Thyroid gland (tissue), 4 donors: ENCODE measurements at regions not wholly inside any gene's neighbourhood (a gene's known extent, or its start where the extent isn't known, plus 50 kb on each side); places are given as distances from the start of the nearest gene placed in this dataset.

ENCODE experiments used
- DNase-seq, 2 donors: peaks; one replicate each; pipeline ENCODE4 v3.0.0-alpha.2; 2019
- H3K27ac ChIP-seq, 3 donors: fragments of 200-600 bp; sonication (generic); 1 replicate in 2 of 3; 2 replicates in 1 of 3; pipeline ENCODE4 v1.5.1; 2016 to 2019; ENCODE audit warnings: mild to moderate bottlenecking in 1 of 3, moderate library complexity in 1 of 3
- H3K27me3 ChIP-seq: fragments of 200-600 bp; sonication (generic); one replicate; pipeline ENCODE4 v1.5.1; 2019
- H3K36me3 ChIP-seq, 2 donors: fragments of 200-600 bp; sonication (generic); one replicate each; pipeline ENCODE4 v1.5.1; 2016 to 2019
- H3K4me1 ChIP-seq, 2 donors: fragments of 200-600 bp; sonication (generic); one replicate each; pipeline ENCODE4 v1.5.1; 2017 to 2019
- H3K4me3 ChIP-seq, 3 donors: fragments of 200-600 bp; sonication (generic); replicated peaks in 1 of 3; 1 replicate in 2 of 3; 2 replicates in 1 of 3; pipeline ENCODE4 v1.5.1; 2016; ENCODE audit warnings: mild to moderate bottlenecking in 1 of 3
- H3K9me3 ChIP-seq: fragments of 200-600 bp; sonication (generic); one replicate; pipeline ENCODE4 v1.5.1; 2017
- POLR2A ChIP-seq, 2 donors: fragments of 450-650 bp; IDR thresholded peaks; one replicate each; pipeline ENCODE4 v1.6.1; 2017; ENCODE audit warnings: antibody characterized with exemption in 2 of 2, mild to moderate bottlenecking in 2 of 2, moderate library complexity in 1 of 2
- WGBS, 2 donors: methylation state at CpG; one replicate each; pipeline ENCODE4 v1.1.5; 2017; 5-methylcytosine and 5-hydroxymethylcytosine counted together
- intact Hi-C: fragments of 100-400 bp; cut with DNase I; formaldehyde crosslinking; loops from one replicate; pipeline ENCODE4 v1.15.1; 2023
- TF ChIP-seq, protein P1 (sequence below), 6 experiments: fragments of 200-600 bp in 3 of 6; fragments of 450-650 bp in 3 of 6; sonication (generic) in 3 of 6; IDR thresholded peaks; one replicate each; pipeline ENCODE4 v1.5.1; 2016 to 2019; ENCODE audit warnings: antibody characterized with exemption in 6 of 6, mild to moderate bottlenecking in 2 of 6, inconsistent platforms in 1 of 6, moderate library complexity in 1 of 6

DNA sequence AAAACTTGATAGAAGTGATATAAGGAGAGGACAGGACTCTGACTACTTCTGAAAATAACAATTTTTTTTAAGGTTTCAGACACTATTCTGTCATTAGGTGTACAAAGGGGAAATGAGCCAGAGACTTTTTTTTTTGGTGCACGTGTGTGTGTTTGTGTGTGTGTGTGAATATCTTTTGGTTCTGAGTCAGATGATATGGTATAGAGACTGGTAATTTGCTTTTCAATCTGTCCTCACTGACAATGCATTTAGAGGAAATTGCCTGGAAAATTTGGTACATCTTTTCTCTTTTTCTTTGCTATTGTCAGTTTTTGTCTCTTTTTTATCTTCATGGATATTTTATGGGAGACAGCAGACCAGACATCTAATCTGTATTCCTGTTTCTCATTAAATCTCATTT lies 59.3 kb downstream of the DDIT4L start:
- intact Hi-C loops, result no loop called here
- no peak overlapping the region for H3K27ac ChIP-seq

DNA sequence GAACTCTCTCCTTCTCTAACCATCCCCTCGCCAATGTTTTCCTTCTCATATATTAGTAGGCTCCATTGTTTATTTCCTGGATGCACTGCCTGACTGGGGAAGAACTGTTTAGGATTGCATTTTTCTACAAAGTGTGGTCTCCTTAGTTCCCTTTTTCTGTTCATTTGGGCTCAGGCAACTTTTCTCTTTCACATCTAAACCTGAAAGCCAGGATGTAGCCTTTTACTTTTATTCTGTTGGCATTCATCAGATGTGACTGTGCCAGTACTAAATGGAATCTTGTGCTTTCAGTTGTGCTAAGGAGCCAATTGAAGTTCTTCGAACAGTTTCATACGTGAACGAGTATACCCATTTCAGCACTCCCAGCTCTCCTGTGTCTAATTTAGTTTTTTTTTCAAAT lies 59.8 kb downstream of the DDIT4L start:
- no peaks in the 10 kb centered on the region for H3K9me3 ChIP-seq
- WGBS, 2 donors, result 48 to 57% methylated on average over 4 of the region's 4 CpGs
- intact Hi-C loops, result no loop called here
- H3K27ac ChIP-seq, result no peak overlapping the region
- no peaks in the 10 kb centered on the region for H3K36me3 ChIP-seq
- H3K27me3 ChIP-seq, result no peaks in the 10 kb centered on the region
- no peak overlapping the region for H3K4me3 ChIP-seq
- no peak for DNase-seq
- no peaks in the 10 kb centered on the region for H3K4me1 ChIP-seq
- TF ChIP-seq, protein P1, sequence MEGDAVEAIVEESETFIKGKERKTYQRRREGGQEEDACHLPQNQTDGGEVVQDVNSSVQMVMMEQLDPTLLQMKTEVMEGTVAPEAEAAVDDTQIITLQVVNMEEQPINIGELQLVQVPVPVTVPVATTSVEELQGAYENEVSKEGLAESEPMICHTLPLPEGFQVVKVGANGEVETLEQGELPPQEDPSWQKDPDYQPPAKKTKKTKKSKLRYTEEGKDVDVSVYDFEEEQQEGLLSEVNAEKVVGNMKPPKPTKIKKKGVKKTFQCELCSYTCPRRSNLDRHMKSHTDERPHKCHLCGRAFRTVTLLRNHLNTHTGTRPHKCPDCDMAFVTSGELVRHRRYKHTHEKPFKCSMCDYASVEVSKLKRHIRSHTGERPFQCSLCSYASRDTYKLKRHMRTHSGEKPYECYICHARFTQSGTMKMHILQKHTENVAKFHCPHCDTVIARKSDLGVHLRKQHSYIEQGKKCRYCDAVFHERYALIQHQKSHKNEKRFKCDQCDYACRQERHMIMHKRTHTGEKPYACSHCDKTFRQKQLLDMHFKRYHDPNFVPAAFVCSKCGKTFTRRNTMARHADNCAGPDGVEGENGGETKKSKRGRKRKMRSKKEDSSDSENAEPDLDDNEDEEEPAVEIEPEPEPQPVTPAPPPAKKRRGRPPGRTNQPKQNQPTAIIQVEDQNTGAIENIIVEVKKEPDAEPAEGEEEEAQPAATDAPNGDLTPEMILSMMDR (IDR thresholded peaks at IDR 0.05), result no peak
- TF ChIP-seq POLR2A (IDR thresholded peaks at IDR 0.05), result no peak

More for the DNA sequence above, 59.3 kb downstream of the DDIT4L start:
- no peak for TF ChIP-seq POLR2A (IDR thresholded peaks at IDR 0.05)
- H3K27me3 ChIP-seq, result no peaks in the 10 kb centered on the region
- no peaks in the 10 kb centered on the region for H3K4me1 ChIP-seq
- H3K9me3 ChIP-seq, result no peaks in the 10 kb centered on the region
- WGBS, 2 donors, result 67 to 78% methylated on average over 1 of the region's 1 CpG
- H3K4me3 ChIP-seq, result no peak overlapping the region
- DNase-seq, result no peak
- H3K36me3 ChIP-seq, result no peaks in the 10 kb centered on the region

DNA sequence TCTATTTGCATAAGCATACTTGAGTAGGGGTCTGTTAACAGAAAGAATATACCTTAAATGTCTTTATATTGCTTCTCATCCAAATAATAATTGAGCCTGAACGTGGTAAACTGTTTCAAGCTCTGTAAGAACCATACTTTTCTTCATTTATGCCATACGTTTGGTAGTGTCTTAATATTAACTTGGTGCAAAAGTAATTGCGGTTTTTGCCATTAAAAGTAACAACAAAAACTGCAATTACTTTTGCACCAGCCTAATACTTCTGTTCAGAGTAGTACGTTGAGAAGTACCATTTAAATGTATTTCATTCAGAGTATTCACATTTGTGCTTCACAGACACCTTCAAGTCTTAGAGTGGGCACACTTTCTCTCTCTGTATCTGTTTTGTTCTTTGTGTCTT lies 60.5 kb downstream of the DDIT4L start:
- WGBS, 2 donors, result 61 to 75% methylated on average over 4 of the region's 4 CpGs
- Histone ChIP-seq H3K4me3 (no peak overlapping the region), H3K4me1 (no peaks in the 10 kb centered on the region), H3K27me3 (no peaks in the 10 kb centered on the region), H3K36me3 (no peaks in the 10 kb centered on the region), H3K9me3 (no peaks in the 10 kb centered on the region), H3K27ac (no peak overlapping the region)
- TF ChIP-seq, protein P1 (IDR thresholded peaks at IDR 0.05), result no peak
- TF ChIP-seq POLR2A (IDR thresholded peaks at IDR 0.05), result no peak
- intact Hi-C loops, result no loop called here
- DNase-seq, result no peak

DNA sequence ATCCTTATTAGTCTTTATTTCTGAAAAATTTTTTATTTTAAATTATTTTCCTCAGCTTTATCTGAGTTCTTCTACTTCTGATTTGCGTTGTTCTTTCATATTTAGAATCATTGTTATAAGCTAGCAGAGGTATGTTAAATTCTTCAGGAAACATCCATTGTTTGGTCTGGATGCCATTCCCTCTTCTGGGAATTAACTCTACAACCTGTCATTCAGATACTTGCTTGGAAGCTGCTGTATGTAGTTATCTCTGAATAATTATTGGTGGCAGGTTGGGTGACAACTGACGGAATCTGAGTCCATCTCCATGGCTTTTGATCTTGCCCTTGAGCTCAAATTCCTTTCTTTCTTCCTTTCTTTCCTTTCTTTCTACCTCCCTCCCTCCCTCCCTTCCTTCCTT lies 61.9 kb downstream of the DDIT4L start:
- Histone ChIP-seq H3K36me3 (no peaks in the 10 kb centered on the region), H3K4me1 (no peaks in the 10 kb centered on the region), H3K27ac (no peak overlapping the region), H3K4me3 (no peak overlapping the region), H3K9me3 (no peaks in the 10 kb centered on the region), H3K27me3 (no peaks in the 10 kb centered on the region)
- no peak for TF ChIP-seq POLR2A (IDR thresholded peaks at IDR 0.05)
- WGBS, 2 donors, result 60 to 87% methylated on average over 2 of the region's 2 CpGs
- DNase-seq, result no peak
- intact Hi-C loops, result no loop called here

DNA sequence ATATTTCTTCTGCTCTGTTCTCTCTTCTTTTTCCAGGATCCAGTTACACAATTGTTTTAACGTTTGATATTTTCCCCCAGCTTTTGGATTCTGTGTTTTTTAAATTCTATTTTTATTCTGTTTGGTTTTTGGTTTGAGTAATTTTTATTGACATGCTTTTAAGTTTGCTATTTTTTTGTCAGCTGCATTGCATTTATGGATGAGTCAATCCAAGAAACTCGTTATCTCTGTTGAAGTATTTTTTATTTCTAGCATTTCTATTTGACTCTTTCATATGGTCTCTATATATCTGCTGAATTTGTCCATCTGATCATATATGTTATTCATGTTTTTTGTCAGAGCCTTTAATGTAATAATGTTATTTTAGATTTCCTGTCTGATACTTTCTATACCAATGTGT lies 65.6 kb downstream of the DDIT4L start:
- Histone ChIP-seq H3K27ac (no peak overlapping the region), H3K27me3 (no peaks in the 10 kb centered on the region), H3K4me3 (no peak overlapping the region), H3K4me1 (no peaks in the 10 kb centered on the region), H3K9me3 (no peaks in the 10 kb centered on the region), H3K36me3 (no peaks in the 10 kb centered on the region)
- 46 to 60% methylated on average over 2 of the region's 2 CpGs for WGBS, 2 donors
- TF ChIP-seq, protein P1 (IDR thresholded peaks at IDR 0.05), result no peak
- TF ChIP-seq POLR2A (IDR thresholded peaks at IDR 0.05), result no peak
- intact Hi-C loops, result no loop called here
- no peak for DNase-seq

DNA sequence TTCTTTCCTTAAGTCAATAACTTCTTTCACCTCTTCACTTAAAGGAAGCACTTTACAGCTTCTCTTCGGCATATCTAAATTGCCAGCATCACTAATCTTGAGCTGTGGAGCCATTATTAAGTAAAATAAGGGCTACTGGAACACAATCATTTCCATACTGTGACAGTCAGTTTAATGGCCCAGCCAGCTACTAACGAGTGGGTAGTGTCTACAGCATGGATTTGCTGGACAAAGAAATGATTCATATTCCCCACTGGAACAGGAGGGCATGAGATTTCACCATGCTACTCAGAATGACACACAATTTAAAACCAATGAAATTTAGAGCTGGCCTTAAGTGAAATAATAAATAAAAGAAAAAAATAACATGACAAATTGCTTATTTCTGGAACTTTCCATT lies 72.1 kb downstream of the DDIT4L start:
- WGBS, 2 donors, result 76 to 82% methylated on average over 2 of the region's 2 CpGs
- DNase-seq, result no peak
- no peaks in the 10 kb centered on the region for H3K9me3 ChIP-seq
- TF ChIP-seq, protein P1 (IDR thresholded peaks at IDR 0.05), result no peak
- TF ChIP-seq POLR2A (IDR thresholded peaks at IDR 0.05), result no peak
- no peaks in the 10 kb centered on the region for H3K36me3 ChIP-seq
- intact Hi-C loops, result no loop called here
- no peak overlapping the region for H3K4me3 ChIP-seq
- H3K4me1 ChIP-seq, result no peaks in the 10 kb centered on the region
- no peak overlapping the region for H3K27ac ChIP-seq
- H3K27me3 ChIP-seq, result no peaks in the 10 kb centered on the region
